Subcutaneous abdominal adipose tissue (tissue), 5 donors: ENCODE measurements at regions not wholly inside any gene's neighbourhood (a gene's known extent, or its start where the extent isn't known, plus 50 kb on each side); places are given as distances from the start of the nearest gene placed in this dataset.
"Not testable (repeated sequence)": the region's sequence is repeated elsewhere in the genome, so short reads cannot be mapped to it uniquely, and the experiment has no call there.

Experiments used
- H3K27ac ChIP-seq: one replicate; pipeline ENCODE4 v1.7.0; 2013; ENCODE audit warnings: low read depth, mild to moderate bottlenecking, inconsistent platforms, low read length, moderate library complexity
- H3K27me3 ChIP-seq, 5 donors: one replicate each; pipeline ENCODE4 v1.7.0; 2013; ENCODE audit warnings: low read length in 5 of 5, inconsistent platforms in 1 of 5; ENCODE audit not compliant: control insufficient read depth in 5 of 5, insufficient read depth in 4 of 5
- H3K36me3 ChIP-seq, 5 donors: one replicate each; pipeline ENCODE4 v1.7.0; 2013; ENCODE audit warnings: low read length in 5 of 5; ENCODE audit not compliant: control insufficient read depth in 5 of 5, insufficient read depth in 5 of 5
- H3K4me1 ChIP-seq, 5 donors: one replicate each; pipeline ENCODE4 v1.7.0; 2013; ENCODE audit warnings: low read length in 5 of 5, mild to moderate bottlenecking in 3 of 5, moderate library complexity in 1 of 5; ENCODE audit not compliant: control insufficient read depth in 5 of 5, insufficient read depth in 5 of 5
- H3K4me3 ChIP-seq, 5 donors: one replicate each; pipeline ENCODE4 v1.7.0; 2013; ENCODE audit warnings: low read length in 5 of 5, low read depth in 1 of 5
- H3K9ac ChIP-seq, 5 donors: one replicate each; pipeline ENCODE4 v1.7.0; 2013; ENCODE audit warnings: low read length in 5 of 5, mild to moderate bottlenecking in 4 of 5, moderate library complexity in 3 of 5
- H3K9me3 ChIP-seq, 5 donors: one replicate each; pipeline ENCODE4 v1.7.0; 2013; ENCODE audit warnings: low read length in 5 of 5; ENCODE audit not compliant: control insufficient read depth in 5 of 5
- donor health status: healthy.
- donor health status: healthy.
- donor health status: healthy.
- donor health status: healthy.
- donor health status: healthy.

DNA sequence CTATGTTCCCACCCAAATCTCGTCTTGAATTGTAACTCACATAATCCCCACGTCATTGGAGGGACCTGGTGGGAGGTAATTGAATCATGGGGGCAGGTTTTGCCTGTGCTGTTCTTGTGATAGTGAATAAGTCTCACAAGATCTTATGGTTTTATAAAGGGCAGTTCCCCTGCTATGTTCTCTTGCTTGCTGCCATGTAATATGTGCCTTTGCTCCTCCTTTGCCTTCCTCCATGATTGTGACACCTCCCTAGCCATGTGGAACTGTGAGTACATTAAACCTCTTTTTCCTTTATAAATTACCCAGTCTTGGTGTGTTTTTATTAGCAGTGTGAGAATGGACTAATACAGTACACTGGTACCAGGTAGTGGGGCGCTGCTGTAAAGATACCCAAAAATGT lies 177.6 kb upstream of the SYT10 start:
- H3K9me3 ChIP-seq: peaks cover 0 to 16% (median 4%) of the 10 kb centered on the region in 5 donors
- H3K4me1 ChIP-seq: no peaks in the 10 kb centered on the region
- no peak overlapping the region for H3K9ac ChIP-seq
- no peak overlapping the region for H3K4me3 ChIP-seq
- no peaks in the 10 kb centered on the region for H3K36me3 ChIP-seq
- H3K27me3 ChIP-seq: no peaks in the 10 kb centered on the region
- no peak overlapping the region for H3K27ac ChIP-seq

DNA sequence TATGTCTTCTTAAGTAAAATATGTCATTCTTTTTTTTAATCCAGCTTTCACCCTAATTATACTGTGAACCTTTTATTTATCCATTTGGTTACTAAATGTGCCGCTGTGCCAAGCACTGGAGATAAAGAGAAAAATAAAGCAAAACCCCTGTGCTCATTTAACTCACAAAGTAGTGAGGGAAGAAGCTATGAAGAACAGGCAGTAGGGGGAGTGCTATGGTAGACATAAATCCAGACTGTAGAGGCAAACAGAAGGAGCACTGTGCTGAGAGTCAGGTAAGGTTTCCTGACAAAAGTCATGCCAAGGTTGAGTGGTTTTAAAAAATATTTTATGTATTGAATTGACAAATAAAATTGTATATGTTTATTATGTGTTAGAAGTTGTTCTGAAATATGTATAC lies 188.5 kb upstream of the SYT10 start:
- Histone ChIP-seq H3K27me3 (no peaks in the 10 kb centered on the region), H3K27ac (no peak overlapping the region), H3K9ac (no peak overlapping the region), H3K36me3 (no peaks in the 10 kb centered on the region), H3K4me1 (no peaks in the 10 kb centered on the region), H3K9me3 (no peaks in the 10 kb centered on the region), H3K4me3 (no peak overlapping the region)

- Histone ChIP-seq H3K36me3 (no peaks in the 10 kb centered on the region), H3K4me3 (no peak overlapping the region), H3K9me3 (no peaks in the 10 kb centered on the region), H3K9ac (no peak overlapping the region), H3K4me1 (no peaks in the 10 kb centered on the region), H3K27me3 (no peaks in the 10 kb centered on the region), H3K27ac (no peak overlapping the region)
Observed at GRCh38 chr12:33634544-33634943, 194.9 kb upstream of the SYT10 start.

DNA sequence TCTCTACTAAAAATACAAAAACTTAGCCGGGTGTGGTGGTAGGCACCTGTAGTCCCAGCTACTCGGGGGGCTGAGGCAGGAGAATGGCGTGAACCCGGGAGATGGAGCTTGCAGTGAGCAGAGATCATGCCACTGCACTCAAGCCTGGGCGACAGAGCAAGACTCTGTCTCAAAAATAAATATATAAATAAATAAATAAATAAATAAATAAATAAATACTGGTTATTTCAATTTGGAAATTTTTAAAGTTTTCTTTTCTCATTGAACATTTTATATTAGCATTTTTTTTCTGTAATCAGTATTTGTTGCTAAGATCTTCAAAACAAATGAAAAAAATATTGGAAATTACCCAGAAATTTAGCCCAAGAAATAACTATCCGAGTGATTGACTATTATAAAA lies 197.3 kb upstream of the SYT10 start:
- not testable (repeated sequence) for H3K27me3 ChIP-seq, H3K9ac ChIP-seq, H3K4me1 ChIP-seq, H3K36me3 ChIP-seq, H3K4me3 ChIP-seq, H3K9me3 ChIP-seq, H3K27ac ChIP-seq

- Histone ChIP-seq H3K36me3 (no peaks in the 10 kb centered on the region), H3K9ac (no peak overlapping the region), H3K27ac (no peak overlapping the region), H3K27me3 (no peaks in the 10 kb centered on the region), H3K4me3 (no peak overlapping the region), H3K4me1 (no peaks in the 10 kb centered on the region), H3K9me3 (no peaks in the 10 kb centered on the region)
Observed at GRCh38 chr12:33639975-33640374, 200.4 kb upstream of the SYT10 start.

DNA sequence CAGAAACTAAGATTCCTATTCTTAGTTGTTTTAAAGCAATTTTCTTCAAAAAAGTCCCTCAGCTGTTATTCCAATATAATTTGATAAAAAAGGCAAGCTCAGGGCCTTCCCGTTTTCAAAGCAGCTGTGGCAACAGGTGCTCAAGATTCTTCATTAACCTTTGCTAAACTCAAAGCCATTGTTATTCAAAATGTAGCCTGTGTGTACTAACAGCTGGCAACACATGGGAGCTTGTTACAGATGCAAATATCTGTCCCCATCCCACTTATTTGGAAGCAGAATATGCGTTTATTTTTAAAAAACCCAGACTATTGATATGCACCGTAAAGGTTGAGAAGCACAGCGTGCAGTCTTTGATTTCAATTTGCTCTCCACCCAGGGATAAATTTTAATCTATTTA lies 210.4 kb upstream of the SYT10 start:
- peaks cover 0 to 6% (median 0%) of the 10 kb centered on the region in 5 donors for H3K9me3 ChIP-seq
- H3K4me3 ChIP-seq: no peak overlapping the region
- H3K4me1 ChIP-seq: no peaks in the 10 kb centered on the region
- no peak overlapping the region for H3K27ac ChIP-seq
- no peaks in the 10 kb centered on the region for H3K27me3 ChIP-seq
- no peak overlapping the region for H3K9ac ChIP-seq
- H3K36me3 ChIP-seq: no peaks in the 10 kb centered on the region

GRCh38 chr12:33650832-33651231 lies 211.2 kb upstream of the SYT10 start:
- H3K9ac ChIP-seq: no peak overlapping the region
- H3K27ac ChIP-seq: no peak overlapping the region
- H3K4me3 ChIP-seq: no peak overlapping the region
- H3K36me3 ChIP-seq: no peaks in the 10 kb centered on the region
- no peaks in the 10 kb centered on the region for H3K4me1 ChIP-seq
- no peaks in the 10 kb centered on the region for H3K27me3 ChIP-seq
- H3K9me3 ChIP-seq: peaks cover 0 to 6% (median 0%) of the 10 kb centered on the region in 5 donors

- no peaks in the 10 kb centered on the region for H3K27me3 ChIP-seq
- H3K36me3 ChIP-seq: no peaks in the 10 kb centered on the region
- no peak overlapping the region for H3K27ac ChIP-seq
- peaks cover 0 to 6% (median 0%) of the 10 kb centered on the region in 5 donors for H3K9me3 ChIP-seq
- no peak overlapping the region for H3K4me3 ChIP-seq
- H3K9ac ChIP-seq: no peak overlapping the region
- no peaks in the 10 kb centered on the region for H3K4me1 ChIP-seq
Observed at GRCh38 chr12:33653362-33653761, 213.7 kb upstream of the SYT10 start.

GRCh38 chr12:33654313-33654712 lies 214.7 kb upstream of the SYT10 start:
- no peak overlapping the region for H3K27ac ChIP-seq
- H3K36me3 ChIP-seq: no peaks in the 10 kb centered on the region
- H3K4me1 ChIP-seq: no peaks in the 10 kb centered on the region
- H3K9me3 ChIP-seq: peaks cover 0 to 6% (median 0%) of the 10 kb centered on the region in 5 donors
- no peak overlapping the region for H3K4me3 ChIP-seq
- H3K27me3 ChIP-seq: no peaks in the 10 kb centered on the region
- no peak overlapping the region for H3K9ac ChIP-seq

DNA sequence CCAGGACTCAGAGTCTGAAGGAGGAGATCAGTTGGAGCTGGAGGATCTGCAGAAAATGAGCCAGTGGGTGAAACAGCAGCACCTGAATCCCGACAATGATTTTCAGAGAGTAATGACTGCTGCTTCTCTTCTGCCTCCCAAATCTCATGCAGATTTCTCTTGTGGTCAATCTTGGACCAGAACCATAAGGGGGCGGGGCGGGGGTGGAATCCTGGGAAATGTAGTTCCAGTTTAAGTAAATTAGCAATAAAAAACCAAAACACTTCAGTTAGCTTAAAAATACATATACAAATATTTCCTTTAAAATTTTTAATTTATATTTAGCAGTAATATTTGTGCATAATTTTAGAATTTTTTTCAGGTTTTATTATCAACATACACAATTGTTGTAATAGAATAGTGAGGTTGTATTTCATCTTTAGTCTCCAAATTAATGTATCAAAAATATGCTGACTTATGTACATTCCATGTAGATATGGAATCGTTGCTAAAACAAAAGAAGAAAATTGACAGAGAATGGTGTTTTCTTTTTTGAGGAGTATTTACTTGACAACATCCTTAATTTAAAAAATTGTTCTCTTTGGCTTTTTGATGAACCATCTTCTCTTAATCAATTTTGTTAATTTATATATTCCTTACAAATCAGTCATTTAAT lies 223.5 kb upstream of the SYT10 start:
- no peaks in the 10 kb centered on the region for H3K27me3 ChIP-seq
- H3K27ac ChIP-seq: no peak overlapping the region

DNA sequence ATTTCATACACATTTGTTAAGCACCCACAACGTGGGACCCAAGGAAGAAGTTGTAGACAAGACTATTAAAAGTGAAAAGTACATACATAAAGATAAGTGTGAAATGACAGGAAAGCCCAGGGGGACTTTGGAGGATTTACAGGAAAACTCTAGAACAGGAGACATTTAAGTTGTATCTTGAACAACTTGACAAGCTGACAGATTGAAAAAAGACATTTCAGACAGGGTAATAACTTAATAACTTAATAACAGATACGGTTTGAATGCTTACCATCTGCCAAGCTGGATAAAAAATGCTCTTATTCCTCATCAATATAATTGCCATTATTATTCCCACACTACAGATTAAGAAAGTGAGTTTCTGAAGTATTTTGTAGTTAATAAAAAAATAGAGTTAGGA lies 229.7 kb upstream of the SYT10 start:
- H3K9ac ChIP-seq: no peak overlapping the region
- no peaks in the 10 kb centered on the region for H3K4me1 ChIP-seq
- no peak overlapping the region for H3K27ac ChIP-seq
- H3K4me3 ChIP-seq: no peak overlapping the region
- no peaks in the 10 kb centered on the region for H3K27me3 ChIP-seq
- H3K36me3 ChIP-seq: no peaks in the 10 kb centered on the region
- no peaks in the 10 kb centered on the region for H3K9me3 ChIP-seq

More for the DNA sequence above, 223.5 kb upstream of the SYT10 start:
- H3K4me3 ChIP-seq: no peak overlapping the region
- H3K9ac ChIP-seq: no peak overlapping the region
- H3K4me1 ChIP-seq: no peaks in the 10 kb centered on the region
- no peaks in the 10 kb centered on the region for H3K36me3 ChIP-seq
- no peaks in the 10 kb centered on the region for H3K9me3 ChIP-seq
